Heart left ventricle (tissue), 16 donors: ENCODE measurements at regions not wholly inside any gene's neighbourhood (a gene's known extent, or its start where the extent isn't known, plus 50 kb on each side); places are given as distances from the start of the nearest gene placed in this dataset.

ENCODE experiments used
- ATAC-seq, 4 donors: fragments of 200-7000 bp; cut with Tn5 transposase; one replicate each; pipeline ENCODE4 v1.9.1; 2020 to 2022; ENCODE audit warnings: moderate library complexity in 4 of 4, mild to moderate bottlenecking in 3 of 4, moderate number of reproducible peaks in 1 of 4
- DNase-seq, 5 donors: peaks; one replicate each; pipeline ENCODE4 v3.0.0-alpha.2; 2020
- H3K27ac ChIP-seq, 12 donors: fragments of 200-600 bp; sonication (generic) in 4 of 12; one replicate each; pipeline versions ENCODE4 v1.5.0 to v1.8.0; 2016 to 2022; ENCODE audit warnings: mild to moderate bottlenecking in 2 of 12
- H3K27me3 ChIP-seq, 9 donors: fragments of 200-600 bp; sonication (generic) in 2 of 9; one replicate each; pipeline versions ENCODE4 v1.5.1 to v1.8.0; 2016 to 2022; ENCODE audit warnings: mild to moderate bottlenecking in 3 of 9
- H3K36me3 ChIP-seq, 9 donors: fragments of 200-600 bp; sonication (generic) in 2 of 9; one replicate each; pipeline versions ENCODE4 v1.5.0 to v1.8.0; 2018 to 2022; ENCODE audit warnings: mild to moderate bottlenecking in 2 of 9
- H3K4me1 ChIP-seq, 12 donors: fragments of 200-600 bp; sonication (generic) in 4 of 12; one replicate each; pipeline versions ENCODE4 v1.5.0 to v1.8.0; 2016 to 2022; ENCODE audit warnings: mild to moderate bottlenecking in 3 of 12
- H3K4me3 ChIP-seq, 12 donors: fragments of 200-600 bp; sonication (generic) in 4 of 12; one replicate each; pipeline versions ENCODE4 v1.5.0 to v1.8.0; 2017 to 2022; ENCODE audit warnings: mild to moderate bottlenecking in 9 of 12, moderate library complexity in 4 of 12
- H3K9me3 ChIP-seq, 12 donors: fragments of 200-600 bp; sonication (generic) in 4 of 12; one replicate each; pipeline versions ENCODE4 v1.5.0 to v1.8.0; 2016 to 2022; ENCODE audit warnings: mild to moderate bottlenecking in 1 of 12
- CTCF ChIP-seq, 12 donors: fragments of 200-600 bp; sonication (generic) in 4 of 12; IDR thresholded peaks; one replicate each; pipeline versions ENCODE4 v1.5.0 to v1.8.0; 2018 to 2022; ENCODE audit warnings: antibody characterized with exemption in 12 of 12, mild to moderate bottlenecking in 5 of 12
- POLR2A ChIP-seq, 2 donors: fragments of 450-650 bp; IDR thresholded peaks; one replicate each; pipeline ENCODE4 v1.6.1; 2017; ENCODE audit warnings: antibody characterized with exemption in 2 of 2, mild to moderate bottlenecking in 2 of 2, moderate library complexity in 2 of 2
- WGBS, 4 donors: extraction: QIAGEN DNeasy Blood & Tissue Kit in 2 of 4; methylation state at CpG; one replicate each; pipeline versions ENCODE4 v1.1.5 to v1.1.7; 2013 to 2018; 5-methylcytosine and 5-hydroxymethylcytosine counted together
- intact Hi-C, 10 donors: fragments of 100-400 bp; cut with DNase I; formaldehyde crosslinking; loops; one replicate each; pipeline versions ENCODE4 v1.11.1 to v1.14.2; 2022
- donor health status: ischemic (EF 13 %, LVEDD 7.1; RV severe dilation, severe dysfunction).
- donor health status: healthy with polysubstance abuse.
- donor health status: DM: no; HTN: yes; CAD: no.
- donor health status: DM: no; HTN: no; CAD: no.
- donor health status: ischemic (EF 25% LVEDD 6.9; RV normal size, moderate dysfunction).
- donor health status: ischemic (EF 25% LVEDD 5.7; RV mildly dilated, moderate dysfunction).
- donor health status: healthy.
- donor health status: DM: yes; HTN: yes; CAD: no.
- donor health status: ischemic (EF 35%, LVEDD 5.7; RV mildly dilated, moderate dysfunction).
- donor health status: nonischemic (EF 11% LVEDD 7.7; RV severe dilation, severe dysfunction).
- donor health status: DM: yes; HTN: yes; CAD: no.
- donor health status: PGD.
- donor health status: ischemic (EF 29% LVEDD 5.4; RV normal size, mild dysfunction).
- donor health status: nonischemic (EF 23%, LVEDD 6.1; RV moderate dilation, normal function).

- no peaks in the 10 kb centered on the region for H3K36me3 ChIP-seq
- TF ChIP-seq CTCF (IDR thresholded peaks at IDR 0.05) (no peak), POLR2A (IDR thresholded peaks at IDR 0.05) (no peak)
- H3K4me1 ChIP-seq: no peaks in the 10 kb centered on the region
- WGBS, 4 donors: 91 to 98% (median 93%) methylated on average over 11 of the region's 11 CpGs
- H3K27ac ChIP-seq: no peak overlapping the region
- DNase-seq (no peak), ATAC-seq (no peak)
- peaks cover 0 to 7% (median 0%) of the 10 kb centered on the region in 12 donors for H3K9me3 ChIP-seq
- intact Hi-C loops: no loop called here
- H3K4me3 ChIP-seq: no peak overlapping the region
- peaks cover 0 to under 1% (median 0%) of the 10 kb centered on the region in 9 donors for H3K27me3 ChIP-seq
Observed at GRCh38 chr5:179467441-179467840, 82.9 kb upstream of the RUFY1 start.

GRCh38 chr5:179464631-179465030 is 85.7 kb upstream of the RUFY1 start:
- Histone ChIP-seq H3K36me3 (no peaks in the 10 kb centered on the region), H3K9me3 (peaks cover 0 to 7% (median 0%) of the 10 kb centered on the region in 12 donors), H3K4me1 (no peaks in the 10 kb centered on the region), H3K27ac (no peak overlapping the region), H3K27me3 (no peaks in the 10 kb centered on the region), H3K4me3 (no peak overlapping the region)
- intact Hi-C loops: no loop called here
- ATAC-seq (no peak), DNase-seq (no peak)
- no peak for TF ChIP-seq POLR2A (IDR thresholded peaks at IDR 0.05)
- WGBS, 4 donors: 77 to 91% (median 86%) methylated on average over 10 of the region's 10 CpGs

- intact Hi-C loops: no loop called here
- no peaks in the 10 kb centered on the region for H3K27me3 ChIP-seq
- no peaks in the 10 kb centered on the region for H3K36me3 ChIP-seq
- TF ChIP-seq POLR2A (IDR thresholded peaks at IDR 0.05): no peak
- no peak for TF ChIP-seq CTCF (IDR thresholded peaks at IDR 0.05)
- ATAC-seq: no peak
- H3K4me1 ChIP-seq: no peaks in the 10 kb centered on the region
- 79 to 84% (median 83%) methylated on average over 12 of the region's 12 CpGs for WGBS, 4 donors
- DNase-seq: no peak
- H3K4me3 ChIP-seq: no peak overlapping the region
- peaks cover 0 to 7% (median 0%) of the 10 kb centered on the region in 12 donors for H3K9me3 ChIP-seq
- no peak overlapping the region for H3K27ac ChIP-seq
Observed at GRCh38 chr5:179462040-179462439, 88.3 kb upstream of the RUFY1 start.

GRCh38 chr5:179461576-179461975 is 88.8 kb upstream of the RUFY1 start:
- TF ChIP-seq POLR2A (IDR thresholded peaks at IDR 0.05) (no peak), CTCF (IDR thresholded peaks at IDR 0.05) (no peak)
- Histone ChIP-seq H3K36me3 (no peaks in the 10 kb centered on the region), H3K4me1 (no peaks in the 10 kb centered on the region), H3K4me3 (no peak overlapping the region), H3K9me3 (peaks cover 0 to 7% (median 0%) of the 10 kb centered on the region in 12 donors), H3K27ac (no peak overlapping the region), H3K27me3 (no peaks in the 10 kb centered on the region)
- DNase-seq (no peak), ATAC-seq (no peak)
- intact Hi-C loops: no loop called here
- 60 to 92% (median 88%) methylated on average over 3 of the region's 3 CpGs for WGBS, 4 donors

- WGBS, 4 donors: 75 to 76% (median 75%) methylated on average over 6 to 10 of the region's 10 CpGs
- no peak overlapping the region for H3K27ac ChIP-seq
Observed at GRCh38 chr5:179459771-179460170, 90.6 kb upstream of the RUFY1 start.

More at GRCh38 chr5:179459771-179460170, 90.6 kb upstream of the RUFY1 start:
- DNase-seq (no peak), ATAC-seq (no peak)
- Histone ChIP-seq H3K36me3 (no peaks in the 10 kb centered on the region), H3K27me3 (no peaks in the 10 kb centered on the region), H3K9me3 (peaks cover 0 to 3% (median under 1%) of the 10 kb centered on the region in 12 donors), H3K4me3 (no peak overlapping the region), H3K4me1 (no peaks in the 10 kb centered on the region)
- TF ChIP-seq CTCF (IDR thresholded peaks at IDR 0.05): no peak
- no peak for TF ChIP-seq POLR2A (IDR thresholded peaks at IDR 0.05)
- intact Hi-C loops: no loop called here
